Embryonic facial prominence (tissue), 1 donor: ENCODE measurements at regions not wholly inside any gene's neighbourhood (a gene's known extent, or its start where the extent isn't known, plus 50 kb on each side); places are given as distances from the start of the nearest gene placed in this dataset.
"Not testable (repeated sequence)": the region's sequence is repeated elsewhere in the genome, so short reads cannot be mapped to it uniquely, and the experiment has no call there.

Experiments used
- DNase-seq: peaks from one replicate; pipeline ENCODE4 v3.0.0-alpha.2; 2016; ENCODE audit errors: extremely low spot score

DNA sequence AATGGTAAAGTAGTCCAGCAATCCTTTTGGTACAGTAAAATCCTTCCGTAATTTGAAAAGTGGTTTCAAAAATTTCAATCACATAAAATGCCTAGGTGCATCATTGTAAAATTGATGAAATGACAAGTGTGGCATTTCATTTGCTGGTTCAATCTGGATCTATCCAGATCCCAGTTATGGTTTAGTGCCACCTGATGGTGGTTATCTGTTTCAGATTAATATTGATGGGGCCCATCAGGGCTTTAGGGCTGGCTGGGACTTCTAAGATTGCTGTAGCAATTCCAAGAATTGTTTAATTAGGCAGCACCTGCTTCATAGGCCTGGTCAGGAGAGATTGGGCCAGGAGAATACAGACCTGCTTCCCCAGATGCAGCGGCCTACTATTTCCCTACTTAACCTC is 55.5 kb upstream of the PIK3C3 start:
- DNase-seq: no peak

DNA sequence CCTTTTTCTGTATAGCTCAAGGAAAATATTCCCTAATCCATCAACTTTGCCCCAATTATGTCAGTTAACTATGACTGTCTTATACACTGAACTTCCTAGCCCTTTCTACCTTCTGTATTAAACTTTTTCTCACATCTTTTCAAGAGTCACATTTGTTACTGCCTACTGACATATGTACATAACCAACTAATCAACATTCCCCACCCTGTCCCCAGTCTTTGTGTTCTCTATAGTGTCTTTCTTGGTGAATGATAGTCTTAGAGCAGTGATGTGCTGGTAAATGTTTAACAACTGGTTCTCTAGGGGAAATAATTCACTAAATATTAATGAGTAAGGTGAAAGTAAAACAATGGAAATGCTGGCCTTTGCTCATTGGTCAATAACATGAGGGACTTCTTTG is 61.6 kb upstream of the PIK3C3 start:
- DNase-seq: no peak

GRCh38 chr18:41887100-41887499 is 67.9 kb upstream of the PIK3C3 start:
- DNase-seq: no peak

DNA sequence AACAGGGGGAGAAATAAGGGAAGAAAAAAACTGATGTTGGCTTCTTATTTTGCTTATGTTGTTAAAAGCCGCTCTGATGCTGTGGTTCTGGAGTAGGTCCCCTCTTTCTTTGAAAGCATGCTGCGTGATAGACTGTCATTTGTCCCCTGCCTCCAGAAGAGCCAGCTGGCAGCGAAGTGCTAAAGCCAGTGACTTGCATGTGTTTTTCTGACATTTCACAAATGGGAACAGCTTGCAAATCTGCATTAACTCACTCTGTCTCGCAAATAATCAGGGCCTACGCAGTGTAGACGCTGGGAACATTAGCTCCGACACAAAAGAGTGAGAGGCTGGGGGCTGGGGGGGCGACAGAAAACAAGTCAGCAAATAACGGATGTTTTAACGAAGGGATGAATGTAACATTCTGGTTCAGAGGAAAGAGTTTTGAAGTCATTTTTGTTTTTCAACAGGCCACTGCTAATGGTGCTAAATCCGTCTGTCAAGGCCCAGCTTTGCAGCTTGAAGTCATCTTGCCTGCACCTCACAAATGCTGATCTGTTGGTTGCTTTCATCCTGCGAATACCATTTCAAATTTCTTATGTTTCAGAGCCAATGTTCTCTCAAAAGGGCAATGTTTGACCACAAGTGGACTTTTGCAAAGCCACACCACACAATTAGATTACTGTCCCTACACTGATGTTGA is 68.8 kb upstream of the PIK3C3 start:
- DNase-seq: no peak

GRCh38 chr18:41881285-41881684 is 73.7 kb upstream of the PIK3C3 start:
- DNase-seq: no peak

DNA sequence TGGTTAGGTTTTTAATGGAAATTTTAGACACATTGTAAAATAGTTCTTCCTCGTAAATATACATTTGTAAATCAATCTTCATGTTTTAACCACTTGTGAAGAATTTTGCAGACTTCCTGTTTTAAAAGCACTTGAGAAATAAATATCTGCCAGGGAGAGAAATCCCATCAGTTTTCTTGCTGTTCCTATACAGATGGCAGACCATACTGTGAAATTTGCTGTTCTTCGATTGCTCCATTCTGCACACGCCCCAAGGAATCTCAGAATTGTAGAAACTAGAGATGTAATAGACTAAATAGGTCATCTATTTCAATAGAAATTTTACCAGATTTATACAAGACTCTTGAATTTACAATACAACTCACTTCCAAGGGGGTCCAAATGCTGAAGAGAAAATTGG is 75.8 kb upstream of the PIK3C3 start:
- no peak for DNase-seq

DNA sequence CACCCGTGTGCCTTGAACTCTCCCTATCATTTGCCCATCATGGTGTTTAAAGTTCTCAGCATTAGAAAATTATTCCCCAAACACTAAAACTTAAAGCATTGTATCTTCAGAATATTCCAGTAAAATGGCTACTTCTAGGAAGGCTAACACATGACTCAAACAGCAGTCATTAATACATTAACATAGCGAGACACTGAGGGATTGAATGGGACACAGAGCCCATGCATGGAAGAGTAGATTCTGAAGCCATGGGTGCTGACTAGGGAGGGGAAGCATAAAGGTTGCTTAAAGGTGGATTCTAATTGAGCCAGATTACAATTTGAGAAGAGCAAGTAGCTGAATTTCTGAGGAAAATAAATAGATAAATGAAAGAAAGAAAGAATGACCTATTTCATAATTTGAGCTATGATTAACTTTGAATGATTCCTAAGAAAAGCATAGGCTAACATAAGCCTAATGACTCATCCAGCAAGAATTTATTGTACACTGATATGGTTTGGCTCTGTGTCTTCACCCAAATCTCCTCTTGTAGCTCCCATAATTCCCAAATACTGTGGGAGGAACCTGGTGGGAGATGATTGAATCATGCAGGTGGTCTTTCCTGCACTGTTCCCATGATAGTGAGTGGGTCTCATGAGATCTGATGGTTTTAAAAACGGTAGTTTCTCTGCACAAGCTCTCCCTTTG is 79.8 kb upstream of the PIK3C3 start:
- no peak for DNase-seq

GRCh38 chr18:41873730-41874129 is 81.3 kb upstream of the PIK3C3 start:
- DNase-seq: no peak

- DNase-seq: no peak
Observed at GRCh38 chr18:41872206-41872605, 82.8 kb upstream of the PIK3C3 start.

GRCh38 chr18:41871229-41872000 is 83.6 kb upstream of the PIK3C3 start:
- DNase-seq: no peak

DNA sequence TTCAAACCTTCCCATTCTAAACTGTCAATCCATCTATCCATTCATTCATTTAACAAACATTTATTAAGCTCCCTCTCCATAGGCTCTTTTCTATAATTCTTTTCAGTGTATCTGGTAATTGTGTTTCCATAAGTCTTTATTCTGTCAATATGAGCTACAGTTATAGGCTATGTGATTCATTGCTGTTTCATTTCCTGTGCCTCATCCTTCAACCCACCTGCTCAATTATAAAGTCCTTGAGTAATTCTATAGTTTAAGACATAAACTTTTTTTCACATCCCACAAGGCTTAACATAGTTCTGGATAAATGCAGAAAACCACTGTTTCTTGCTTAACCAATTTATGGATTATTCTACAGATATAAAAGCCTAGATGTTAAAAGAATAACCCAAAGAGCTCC is 84.2 kb upstream of the PIK3C3 start:
- DNase-seq: no peak

- DNase-seq: no peak
Observed at GRCh38 chr18:41870191-41870590, 84.8 kb upstream of the PIK3C3 start.

- DNase-seq: not testable (repeated sequence)
Observed at GRCh38 chr18:41865796-41866195, 89.2 kb upstream of the PIK3C3 start.

DNA sequence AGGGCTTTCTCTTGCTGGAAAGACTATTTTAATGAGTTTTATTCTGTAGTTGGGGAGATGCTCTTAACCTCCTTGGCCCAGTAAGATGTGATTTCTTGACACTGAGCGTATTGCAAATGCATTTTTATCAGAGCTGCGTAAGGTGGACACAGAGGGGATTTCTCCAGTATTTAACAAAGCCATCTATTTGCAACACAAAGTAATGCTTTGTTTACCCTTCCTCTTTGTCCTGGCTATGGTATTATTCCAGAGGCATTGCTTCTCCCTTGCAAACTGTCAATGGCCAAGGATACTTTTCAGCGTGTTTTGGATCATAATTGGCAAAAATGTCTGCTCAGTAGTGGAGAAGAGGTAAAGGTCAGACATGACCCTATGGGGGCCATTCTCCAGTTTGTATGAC is 90.8 kb upstream of the PIK3C3 start:
- no peak for DNase-seq

DNA sequence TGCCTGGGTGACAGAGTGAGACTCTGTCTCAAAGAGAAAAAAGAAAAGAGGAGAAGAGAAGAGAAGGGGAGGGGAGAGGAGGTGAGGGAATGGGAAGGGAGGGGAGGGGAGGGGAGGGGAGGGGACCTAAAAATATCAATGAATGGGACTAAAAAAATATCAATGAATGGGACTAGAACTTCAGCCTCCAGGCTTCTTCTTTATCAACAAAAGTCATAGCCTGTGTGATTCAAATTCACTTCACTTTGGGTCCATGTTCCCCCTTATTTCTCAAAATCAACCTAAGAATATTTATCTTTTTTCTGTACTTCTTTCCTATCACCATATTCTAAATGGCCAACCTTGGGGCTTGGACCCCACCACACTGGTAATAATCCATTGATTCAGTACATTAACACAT is 92.1 kb upstream of the PIK3C3 start:
- no peak for DNase-seq

- DNase-seq: no peak
Observed at GRCh38 chr18:41860987-41861386, 94.0 kb upstream of the PIK3C3 start.

DNA sequence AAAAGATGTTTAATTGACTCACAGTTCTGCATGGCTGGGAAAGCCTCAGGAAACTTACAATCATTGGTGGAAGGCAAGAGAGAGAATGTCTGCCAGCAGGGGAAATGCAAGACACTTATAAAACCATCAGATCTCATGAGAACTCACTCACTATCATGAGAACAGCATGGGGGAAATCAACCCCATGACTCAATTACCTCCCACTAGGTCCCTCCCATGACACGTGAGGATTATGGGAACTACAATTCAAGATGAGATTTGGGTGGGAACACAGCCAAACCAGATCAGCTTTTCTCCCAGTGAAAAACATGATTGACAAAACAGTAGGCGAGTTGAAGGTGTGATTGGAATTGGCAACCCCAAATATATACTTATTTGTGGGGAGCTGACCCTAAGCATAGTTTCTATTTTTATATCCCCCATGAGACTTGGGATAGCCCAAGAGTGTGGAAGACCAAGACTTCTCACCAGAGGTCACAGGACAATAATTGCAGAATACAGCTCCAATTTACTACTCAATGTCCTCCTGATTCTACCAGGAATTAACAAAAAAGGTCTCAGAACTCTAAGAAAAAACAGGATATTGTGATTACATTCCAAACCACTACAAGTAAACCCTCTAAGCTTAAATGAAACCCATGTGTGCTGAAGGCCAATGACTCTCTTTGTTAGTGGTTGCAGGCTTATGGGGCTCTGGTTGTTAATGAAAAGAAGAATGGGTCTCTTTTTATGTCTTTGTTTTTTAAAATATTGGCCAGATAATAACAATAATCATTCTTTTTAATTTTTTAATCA is 96.1 kb upstream of the PIK3C3 start:
- DNase-seq: no peak

- DNase-seq: no peak
Observed at GRCh38 chr18:41853280-41853679, 101.8 kb upstream of the PIK3C3 start.

DNA sequence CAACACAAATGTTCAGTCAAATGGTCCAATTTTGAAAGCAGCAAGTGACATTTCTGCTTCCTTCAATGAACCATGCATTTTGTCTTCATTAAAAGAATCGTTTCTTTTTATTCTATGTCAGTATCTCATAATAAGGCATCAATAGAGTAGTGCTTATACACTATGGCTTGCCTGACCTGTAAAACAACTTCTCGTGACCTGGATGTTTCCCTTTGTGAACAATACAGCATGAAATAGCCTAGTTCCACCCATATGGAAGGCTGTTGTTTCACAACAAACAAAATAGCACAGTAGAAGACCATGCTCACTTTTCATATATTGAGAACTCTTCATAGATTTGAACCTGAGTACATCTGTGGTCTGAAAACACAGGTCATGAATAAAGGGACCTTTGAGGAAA is 104.3 kb upstream of the PIK3C3 start:
- no peak for DNase-seq

GRCh38 chr18:41849632-41850031 is 105.4 kb upstream of the PIK3C3 start:
- DNase-seq: no peak

GRCh38 chr18:41845563-41845962 is 109.5 kb upstream of the PIK3C3 start:
- DNase-seq: no peak

DNA sequence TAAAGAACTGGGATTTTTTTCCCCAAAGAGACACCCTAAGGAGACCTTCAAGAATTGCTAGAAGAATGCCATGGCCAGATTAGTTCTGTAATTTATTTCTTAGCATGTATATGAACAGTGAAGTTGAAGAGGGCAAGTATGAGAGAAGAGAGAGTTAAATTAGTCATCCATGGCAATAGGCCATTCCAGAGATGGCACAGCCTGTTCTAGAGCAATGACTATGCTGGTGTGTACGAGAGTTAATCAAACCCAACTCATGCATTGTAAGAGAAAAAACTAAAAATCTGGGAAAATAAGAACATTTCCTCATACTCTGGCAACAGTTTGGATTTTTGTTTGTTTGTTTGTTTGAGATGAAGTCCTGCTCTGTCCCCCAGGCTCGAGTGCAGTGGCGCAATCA is 112.1 kb upstream of the PIK3C3 start:
- no peak for DNase-seq
